Keratinocyte (primary cell): ENCODE measurements at regions not wholly inside any gene's neighbourhood (a gene's known extent, or its start where the extent isn't known, plus 50 kb on each side); places are given as distances from the start of the nearest gene placed in this dataset.
A peak's percentile ranks its signal among the peaks of the same experiment; 100 is the strongest.

Experiments
- DNase-seq: peaks from one replicate; pipeline ENCODE4 v3.0.0-alpha.2; 2011; ENCODE audit warnings: low read depth, missing footprints, low spot score
- FAIRE-seq: peaks from 2 replicates; lab custom pipeline; 2011; peaks lifted over from hg19 to GRCh38; lab: Jason Lieb, UNC
- H2AFZ ChIP-seq: 2 replicates; pipeline ENCODE4 v1.6.0; 2012; ENCODE audit warnings: low read length, control low read depth, inconsistent platforms; ENCODE audit not compliant: control insufficient read depth
- H3K27ac ChIP-seq: 2 replicates; pipeline ENCODE4 v1.5.1; 2011; ENCODE audit warnings: low read length; ENCODE audit not compliant: control insufficient read depth, insufficient read depth
- H3K27me3 ChIP-seq: 3 replicates; pipeline ENCODE4 v1.6.0; 2011; ENCODE audit warnings: low read length; ENCODE audit not compliant: control insufficient read depth, insufficient read depth; ENCODE audit errors: extremely low read depth
- H3K36me3 ChIP-seq, 2 experiments: 2 replicates in 1 of 2; 3 replicates in 1 of 2; pipeline ENCODE4 v1.5.1; 2011; ENCODE audit warnings: low read length in 2 of 2, mild to moderate bottlenecking in 1 of 2; ENCODE audit not compliant: control insufficient read depth in 2 of 2, insufficient read depth in 2 of 2; ENCODE audit errors: extremely low read depth in 1 of 2
- H3K4me1 ChIP-seq: 3 replicates; pipeline ENCODE4 v1.5.1; 2011; ENCODE audit warnings: low read length; ENCODE audit not compliant: control insufficient read depth, insufficient read depth; ENCODE audit errors: extremely low read depth
- H3K4me2 ChIP-seq: 3 replicates; pipeline ENCODE4 v1.6.0; 2011; ENCODE audit warnings: low read depth, low read length; ENCODE audit not compliant: control insufficient read depth, insufficient read depth; ENCODE audit errors: extremely low read depth
- H3K4me3 ChIP-seq, 3 experiments: fragments of 200-600 bp in 1 of 3; sonication (generic) in 1 of 3; 2 replicates in 2 of 3; 3 replicates in 1 of 3; pipeline ENCODE4 v1.5.1; 2011 to 2016; ENCODE audit warnings: low read length in 3 of 3, mild to moderate bottlenecking in 3 of 3, control low read depth in 2 of 3, inconsistent platforms in 1 of 3, low read depth in 1 of 3, mixed read lengths in 1 of 3, mixed run types in 1 of 3, moderate library complexity in 1 of 3; ENCODE audit not compliant: control insufficient read depth in 2 of 3, insufficient read depth in 2 of 3; ENCODE audit errors: extremely low read depth in 1 of 3
- H3K79me2 ChIP-seq: 2 replicates; pipeline ENCODE4 v1.6.0; 2012; ENCODE audit warnings: low read length; ENCODE audit not compliant: control insufficient read depth, insufficient read depth
- H3K9ac ChIP-seq: 3 replicates; pipeline ENCODE4 v1.6.0; 2011; ENCODE audit warnings: low read length; ENCODE audit not compliant: control insufficient read depth, insufficient read depth; ENCODE audit errors: extremely low read depth
- H3K9me1 ChIP-seq: 3 replicates; pipeline ENCODE4 v1.6.0; 2011; ENCODE audit warnings: low read length; ENCODE audit not compliant: control insufficient read depth, insufficient read depth; ENCODE audit errors: extremely low read depth
- H3K9me3 ChIP-seq: 2 replicates; pipeline ENCODE4 v1.5.1; 2012; ENCODE audit warnings: low read depth, low read length; ENCODE audit not compliant: control insufficient read depth
- H4K20me1 ChIP-seq: 3 replicates; pipeline ENCODE4 v1.6.0; 2011; ENCODE audit warnings: low read length; ENCODE audit not compliant: control insufficient read depth, insufficient read depth; ENCODE audit errors: extremely low read depth
- CTCF ChIP-seq, 3 experiments: IDR thresholded peaks in 1 of 3; conservative IDR thresholded peaks in 1 of 3; optimal IDR thresholded peaks in 1 of 3; 2 replicates in 2 of 3; 3 replicates in 1 of 3; pipeline versions ENCODE3 to v1.5.1; 2011; ENCODE audit warnings: low read length in 3 of 3, mild to moderate bottlenecking in 3 of 3, moderate library complexity in 2 of 3, control low read depth in 1 of 3, inconsistent platforms in 1 of 3; ENCODE audit not compliant: insufficient read depth in 2 of 3; ENCODE audit errors: extremely low read depth in 1 of 3
- EZH2 ChIP-seq: IDR thresholded peaks from one replicate; pipeline ENCODE4 v1.6.1; 2012; ENCODE audit warnings: inconsistent platforms, mild to moderate bottlenecking, low read length, moderate library complexity
- dilution Hi-C: fragments of 300-500 bp; cut with MboI; formaldehyde crosslinking; loops from one replicate; pipeline ENCODE4 v1.7.0; 2020; ENCODE audit warnings: low sequenced_read_pairs; ENCODE audit not compliant: extremely low pct_ligation_motif_present

- dilution Hi-C loops, result no loop called here
- TF ChIP-seq EZH2, result no peak
- no peak for TF ChIP-seq CTCF (optimal IDR thresholded peaks at IDR 0.05 in 1 of 3, IDR thresholded peaks at IDR 0.05 in 1 of 3, conservative IDR thresholded peaks at IDR 0.05 in 1 of 3; ENCODE audit: extremely low read depth in 1 of 3, insufficient read depth in 2 of 3, low read length in 3 of 3)
- no peak overlapping the region for H3K9ac ChIP-seq
- H3K79me2 ChIP-seq, result no peaks in the 10 kb centered on the region
- DNase-seq, result no peak
- no peak overlapping the region for H3K27ac ChIP-seq
- no peaks in the 10 kb centered on the region for H3K9me3 ChIP-seq
- H3K4me3 ChIP-seq, result no peak overlapping the region
- no peaks in the 10 kb centered on the region for H3K9me1 ChIP-seq
- H3K4me2 ChIP-seq, result no peak overlapping the region
- H3K27me3 ChIP-seq, result no peaks in the 10 kb centered on the region
- H3K4me1 ChIP-seq, result peaks cover 35% of the 10 kb centered on the region
- H3K36me3 ChIP-seq, result no peaks in the 10 kb centered on the region
- FAIRE-seq, result peak; percentile 90
- H4K20me1 ChIP-seq, result no peaks in the 10 kb centered on the region
- H2AFZ ChIP-seq, result no peak overlapping the region
Observed at GRCh38 chr20:4067600-4068261, 52.4 kb upstream of the RNF24 start.

DNA sequence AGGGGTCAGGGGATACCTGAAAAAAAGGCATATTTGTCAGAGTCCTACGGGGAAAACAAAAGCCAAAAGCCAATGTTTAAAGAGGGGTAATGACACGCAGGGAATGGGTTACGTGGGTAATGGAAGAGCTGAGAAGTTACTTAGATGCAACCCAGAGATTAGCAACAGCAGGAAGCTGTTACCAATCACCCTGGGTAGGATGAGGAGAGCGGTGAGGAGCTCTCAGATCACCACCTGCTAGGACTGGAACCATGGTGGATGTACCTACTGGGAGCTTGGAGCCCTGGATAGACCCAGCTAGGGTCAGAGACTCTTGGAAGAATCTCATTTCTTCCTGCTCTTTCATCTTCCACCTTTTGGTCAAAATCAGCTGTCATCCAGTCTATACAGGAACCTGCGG is 51.2 kb upstream of the RNF24 start:
- no peak overlapping the region for H3K4me3 ChIP-seq
- no peak overlapping the region for H2AFZ ChIP-seq
- DNase-seq (no peak), FAIRE-seq (no peak)
- no peaks in the 10 kb centered on the region for H3K79me2 ChIP-seq
- H3K27me3 ChIP-seq, result no peaks in the 10 kb centered on the region
- H3K9ac ChIP-seq, result no peak overlapping the region
- no peak overlapping the region for H3K27ac ChIP-seq
- H3K4me1 ChIP-seq, result peaks cover 35% of the 10 kb centered on the region
- dilution Hi-C loops, result no loop called here
- H3K4me2 ChIP-seq, result no peak overlapping the region
- TF ChIP-seq CTCF (optimal IDR thresholded peaks at IDR 0.05 in 1 of 3, IDR thresholded peaks at IDR 0.05 in 1 of 3, conservative IDR thresholded peaks at IDR 0.05 in 1 of 3; ENCODE audit: extremely low read depth in 1 of 3, insufficient read depth in 2 of 3, low read length in 3 of 3), result no peak
- TF ChIP-seq EZH2, result no peak
- H4K20me1 ChIP-seq, result no peaks in the 10 kb centered on the region
- H3K9me3 ChIP-seq, result no peaks in the 10 kb centered on the region
- no peaks in the 10 kb centered on the region for H3K36me3 ChIP-seq
- no peaks in the 10 kb centered on the region for H3K9me1 ChIP-seq
